HPDE6-E6E7 (cell line): ENCODE measurements at regions not wholly inside any gene's neighbourhood (a gene's known extent, or its start where the extent isn't known, plus 50 kb on each side); places are given as distances from the start of the nearest gene placed in this dataset.

Experiments used
- DNase-seq: peaks from one replicate; pipeline ENCODE4 v3.0.0; 2011; ENCODE audit warnings: missing footprints; ENCODE audit errors: extremely low spot score

DNA sequence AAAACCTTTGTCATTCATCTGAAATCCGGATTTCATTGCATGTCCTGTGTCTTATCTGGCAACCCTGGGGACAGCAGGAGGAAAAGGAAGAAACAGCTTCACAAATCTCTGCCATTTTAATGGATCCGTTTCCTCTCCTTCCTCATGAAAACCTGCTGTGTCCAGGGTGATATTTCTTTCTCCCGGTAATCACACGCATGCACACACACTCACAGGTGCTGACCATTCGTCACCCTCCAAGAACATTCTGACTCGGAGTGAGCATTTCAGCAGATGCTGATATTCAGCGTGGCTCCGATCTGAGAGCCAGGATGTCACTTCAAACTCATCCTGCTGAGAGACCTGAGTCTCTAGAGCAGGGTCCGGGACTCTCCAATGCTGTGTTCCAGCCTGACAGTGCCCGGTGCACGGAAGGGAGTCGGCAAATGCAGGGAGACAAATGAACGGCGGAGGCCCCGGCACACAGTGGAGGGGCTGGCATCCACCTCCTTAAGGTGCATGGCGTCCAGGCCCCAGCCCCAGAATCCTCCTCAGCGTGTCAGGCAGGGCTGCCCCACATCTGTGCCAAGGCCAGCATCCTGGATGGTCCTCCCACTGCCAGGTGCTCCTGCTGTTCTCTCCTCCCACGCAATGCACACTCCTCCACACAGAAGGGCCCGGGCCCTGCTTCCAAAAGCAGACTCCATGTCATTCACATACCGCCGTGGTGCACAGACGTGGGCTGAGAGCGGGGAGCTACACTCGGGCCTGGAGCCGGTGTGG, 70.7 kb downstream of the RBFOX3 start:
- DNase-seq = no peak

DNA sequence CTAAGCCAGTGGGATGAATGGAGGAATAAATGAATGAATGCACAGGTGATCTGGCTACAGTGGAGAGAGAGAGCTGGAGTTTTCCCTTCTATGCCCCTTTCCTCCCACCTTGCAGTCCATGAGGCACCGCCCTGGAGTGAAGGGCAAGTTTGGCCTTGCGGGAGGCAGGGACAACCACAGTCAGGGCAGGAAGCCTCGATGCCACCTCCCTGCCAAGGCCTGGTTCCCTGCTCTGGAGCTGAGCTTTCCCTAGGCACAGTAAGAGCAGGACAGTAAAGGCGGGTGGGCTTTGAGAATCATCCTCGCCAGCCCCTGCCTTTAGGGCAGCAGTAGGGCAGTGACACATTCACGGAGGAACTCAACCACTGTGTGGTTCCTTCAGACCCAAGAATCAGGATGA, 72.6 kb downstream of the RBFOX3 start:
- no peak for DNase-seq

- no peak for DNase-seq
These were observed 73.2 kb downstream of the RBFOX3 start for GRCh38 chr17:79537686-79538085.

DNA sequence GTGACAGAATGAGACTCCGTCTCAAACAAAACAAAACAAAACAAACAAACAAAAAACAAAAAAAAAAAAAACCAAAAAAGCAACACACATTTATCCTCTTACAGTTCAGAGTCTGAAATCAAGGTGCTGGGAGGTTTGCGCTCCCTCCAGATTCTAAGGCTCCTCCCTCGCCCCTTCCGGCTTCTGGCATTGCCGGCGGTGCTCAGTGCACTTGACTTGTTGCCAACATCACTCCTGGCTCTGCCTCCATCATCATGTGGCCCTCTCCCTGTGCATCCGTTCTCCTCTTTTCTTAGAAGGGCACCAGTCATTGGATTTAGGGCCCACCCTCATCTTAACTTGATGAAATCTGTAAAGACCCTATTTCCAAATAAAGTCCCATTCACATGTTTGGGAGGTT, 73.8 kb downstream of the RBFOX3 start:
- no peak for DNase-seq

DNA sequence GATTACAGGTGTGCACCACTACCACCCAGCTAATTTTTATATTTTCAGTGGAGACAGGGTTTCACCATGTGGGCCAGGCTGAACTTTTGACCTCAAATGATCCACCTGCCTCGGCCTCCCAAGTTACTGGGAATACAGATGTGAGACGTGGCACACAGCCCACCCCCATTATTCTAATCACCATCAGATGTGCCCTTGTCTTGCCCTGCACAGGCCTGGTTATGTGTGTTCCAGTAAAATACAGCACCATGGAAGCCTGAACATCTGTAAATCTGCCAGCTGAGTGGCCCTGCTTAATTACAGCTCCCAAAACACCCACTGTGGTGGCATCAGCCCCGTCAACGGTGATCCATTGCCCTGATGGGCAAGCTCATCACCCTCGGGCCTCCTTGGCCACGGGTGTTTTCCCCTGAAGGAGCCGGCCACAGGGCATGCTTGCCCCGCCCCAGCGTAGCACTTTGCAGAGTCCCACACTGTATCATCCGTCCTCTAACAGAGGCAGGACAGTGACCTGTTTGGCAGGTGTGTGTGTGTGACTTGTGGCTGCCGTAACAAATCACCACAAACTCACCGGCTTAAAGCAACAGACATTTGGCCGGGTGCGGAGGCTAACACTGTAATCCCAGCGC, 74.5 kb downstream of the RBFOX3 start:
- no peak for DNase-seq

DNA sequence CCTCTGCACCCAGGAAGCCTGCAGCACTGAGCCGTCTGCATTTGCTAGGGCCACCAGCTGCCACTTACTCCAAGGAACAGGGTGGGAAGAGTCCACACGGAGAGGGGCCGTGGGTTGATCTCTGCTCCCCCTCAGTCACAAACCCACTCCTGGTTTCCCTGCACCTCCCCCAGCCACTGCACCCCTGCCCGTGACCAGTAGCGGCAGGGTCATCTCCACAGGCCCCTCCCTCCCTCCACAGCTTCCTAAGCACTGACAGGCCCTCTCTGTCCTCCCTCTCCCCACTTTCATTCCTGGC, 75.2 kb downstream of the RBFOX3 start:
- DNase-seq = no peak

DNA sequence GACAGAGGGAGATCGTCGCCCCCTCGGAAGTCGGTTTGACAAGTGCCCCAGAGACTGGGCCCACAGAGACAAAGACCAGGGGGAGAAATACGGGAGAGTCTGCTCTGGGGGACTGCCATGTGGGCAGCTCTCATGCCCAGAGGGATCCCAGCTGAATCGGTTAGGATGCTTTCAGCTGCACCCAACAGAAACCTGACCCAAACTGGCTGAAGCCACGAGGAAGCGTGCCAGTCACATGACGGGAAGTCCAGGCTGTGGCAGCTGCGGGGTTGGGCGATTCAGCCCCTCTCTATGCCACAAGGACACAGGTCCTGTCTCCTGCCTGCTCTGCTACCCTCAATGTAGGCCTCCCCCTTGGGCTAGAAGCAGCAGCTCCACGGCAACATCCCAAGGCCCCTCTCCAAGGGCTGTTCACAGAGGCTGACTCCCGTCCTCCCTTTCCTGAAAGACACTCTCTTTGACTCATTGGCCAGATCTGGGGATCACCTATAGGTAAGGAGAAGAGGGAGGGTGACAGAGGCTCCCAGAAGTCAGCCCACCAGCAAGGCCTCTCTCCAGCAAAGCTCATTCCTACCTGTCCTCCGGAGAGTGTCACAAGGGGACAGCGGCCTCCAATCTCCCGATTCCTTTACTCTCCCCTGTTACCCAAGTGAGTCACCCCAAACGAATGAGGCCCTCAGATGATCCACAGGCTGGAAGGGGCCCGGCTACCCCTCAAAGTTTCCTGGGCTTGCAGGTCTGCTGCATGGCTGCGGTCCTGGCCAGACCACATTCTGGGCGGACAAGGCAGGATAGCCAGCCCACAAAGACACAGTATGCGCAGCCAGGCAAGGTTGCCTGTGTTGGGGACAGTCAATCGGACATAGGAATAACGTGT, 75.8 kb downstream of the RBFOX3 start:
- no peak for DNase-seq

GRCh38 chr17:79534111-79534510, 76.7 kb downstream of the RBFOX3 start:
- DNase-seq = no peak

DNA sequence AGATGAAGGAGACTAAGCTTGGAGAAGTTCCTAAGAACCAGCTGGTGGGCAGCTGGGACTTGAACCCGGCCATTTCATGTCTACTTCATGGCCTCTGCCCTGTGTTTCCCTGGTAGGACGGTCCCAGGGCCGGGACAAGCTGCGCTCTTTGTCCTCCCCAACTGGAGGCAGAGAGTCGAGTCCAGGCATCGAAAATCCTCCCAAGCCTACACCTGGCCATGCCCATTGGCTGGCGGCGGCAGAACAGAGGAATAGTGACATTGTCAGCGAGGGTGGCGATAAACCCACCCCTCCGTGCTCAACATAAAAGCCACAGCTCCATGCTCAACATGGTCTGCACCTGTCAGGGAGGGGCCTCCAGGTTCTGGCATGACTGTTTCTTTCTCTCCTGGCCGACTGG, 77.7 kb downstream of the RBFOX3 start:
- DNase-seq = no peak

- DNase-seq = no peak
These were observed 78.6 kb downstream of the RBFOX3 start for GRCh38 chr17:79532107-79532790.

DNA sequence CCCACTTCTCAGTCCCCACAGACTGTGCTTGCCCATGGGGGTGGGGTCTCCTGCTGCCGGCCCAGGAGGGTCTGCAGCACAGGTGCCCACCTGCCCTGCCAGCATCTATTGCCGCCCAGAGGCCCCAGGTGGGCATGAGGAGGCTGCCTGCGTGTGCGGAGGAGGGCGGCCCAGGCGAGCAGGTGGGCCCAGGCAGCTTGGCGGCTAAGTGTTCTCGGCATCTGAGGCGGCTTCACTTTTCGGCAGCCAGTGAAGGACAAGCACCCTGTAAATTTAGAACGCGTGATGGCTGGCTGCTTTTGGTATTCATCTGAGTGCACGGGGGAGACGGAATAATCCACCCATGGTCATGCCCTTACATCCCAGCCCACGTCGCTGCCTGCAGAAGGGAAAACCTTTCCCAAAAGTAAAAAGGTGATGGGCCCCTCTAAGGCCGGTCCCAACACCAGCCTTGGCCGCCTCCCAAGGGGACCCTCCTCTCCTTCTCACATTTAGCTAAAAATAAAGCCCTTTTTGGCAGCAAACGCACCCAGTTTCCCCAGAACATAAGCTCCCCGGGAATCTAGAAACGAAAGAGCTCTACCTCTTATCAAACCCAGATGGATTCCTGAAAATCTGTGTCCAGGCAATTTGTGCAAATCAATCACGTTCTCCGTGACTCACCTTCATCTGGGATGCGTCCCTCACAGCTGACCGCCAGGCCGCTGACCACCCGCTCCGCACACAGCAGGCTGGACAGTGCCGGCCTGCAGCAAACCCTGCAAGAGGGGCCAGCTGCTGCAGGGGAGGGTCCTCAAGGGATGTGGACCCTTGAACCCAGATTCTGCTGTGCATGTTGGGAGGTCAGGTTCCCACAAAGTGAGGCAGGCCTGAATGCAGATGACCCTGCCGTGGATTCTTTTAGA, 79.4 kb downstream of the RBFOX3 start:
- DNase-seq = no peak

DNA sequence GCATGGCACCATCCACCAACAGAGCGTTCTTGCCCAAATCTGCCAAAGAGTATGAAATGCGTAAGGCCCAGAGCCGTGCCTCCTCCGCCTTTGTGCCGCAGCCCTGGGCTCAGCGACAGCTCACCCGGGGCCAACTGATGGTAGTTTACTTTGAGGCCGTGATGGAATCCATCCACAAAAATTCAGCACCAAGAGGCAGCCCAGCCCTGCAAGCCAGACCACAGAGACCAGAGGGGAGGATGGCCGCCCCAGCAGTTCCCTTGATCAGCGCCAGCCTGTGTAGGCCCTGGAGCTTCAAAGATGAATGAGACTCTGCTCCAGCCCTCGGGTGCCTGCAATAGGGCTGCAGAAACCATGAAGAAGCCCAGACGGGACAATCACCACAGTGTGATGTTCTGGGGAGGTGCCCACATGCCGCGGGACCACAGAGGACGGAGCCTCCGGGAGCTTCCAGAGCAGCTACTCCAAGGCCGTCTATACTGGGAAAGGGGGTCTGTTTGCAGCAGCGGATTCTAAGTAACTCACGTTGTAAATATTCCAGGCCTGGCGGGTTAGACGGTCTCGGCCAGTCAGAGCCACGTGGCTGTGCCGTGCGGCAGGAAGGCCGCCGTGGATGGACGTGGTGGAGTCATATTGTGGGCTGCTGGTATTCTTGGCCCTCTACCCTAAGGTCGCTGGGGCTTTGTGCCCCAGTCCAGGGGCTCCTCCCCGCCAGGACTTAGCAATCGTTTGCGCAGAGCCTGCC, 80.3 kb downstream of the RBFOX3 start:
- DNase-seq = no peak

DNA sequence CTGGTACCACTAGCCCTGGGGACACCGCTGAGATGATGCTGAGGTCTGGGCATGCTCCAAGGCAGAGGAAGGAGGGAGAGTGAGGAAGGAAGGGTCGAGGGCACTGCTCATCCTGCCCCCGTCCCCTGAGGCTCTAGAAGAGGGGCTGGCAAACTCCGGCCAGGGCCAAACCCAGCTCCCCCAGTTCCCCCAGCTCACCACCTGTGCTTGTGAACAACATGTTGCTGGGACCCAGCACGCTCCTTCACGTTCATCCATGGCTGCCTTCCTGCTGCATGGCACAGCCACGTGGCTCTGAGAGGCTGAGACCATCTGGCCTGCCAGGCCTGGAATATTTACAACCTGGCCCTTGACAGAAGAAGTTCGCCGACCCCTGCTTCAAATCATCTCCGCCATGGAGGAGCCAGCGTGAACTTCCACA, 81.2 kb downstream of the RBFOX3 start:
- no peak for DNase-seq

DNA sequence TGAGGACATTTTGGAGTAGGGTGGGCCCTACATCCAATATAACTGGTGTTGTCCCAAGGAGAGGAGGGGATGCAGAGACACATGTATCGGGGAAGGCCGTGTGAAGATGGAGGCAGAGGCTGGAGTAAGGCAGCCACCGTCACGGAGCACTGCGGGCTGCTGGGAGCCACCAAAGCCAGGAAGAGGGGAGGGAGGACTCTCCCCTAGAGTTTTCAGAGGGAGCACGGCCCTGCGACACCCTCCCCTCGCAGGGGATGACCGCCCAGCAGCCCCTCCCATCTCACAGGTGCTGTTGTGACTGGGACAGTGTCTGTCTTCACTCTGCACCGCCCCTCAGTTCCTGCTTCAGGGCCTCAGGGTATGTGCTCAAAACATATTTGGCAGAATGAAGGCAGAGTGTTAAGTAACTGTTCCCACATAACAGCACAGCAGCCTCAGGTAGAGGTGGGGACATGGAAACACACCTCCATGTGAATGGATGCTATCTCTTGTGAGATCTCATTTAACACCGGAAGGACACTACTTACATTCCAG, 82.2 kb downstream of the RBFOX3 start:
- no peak for DNase-seq

DNA sequence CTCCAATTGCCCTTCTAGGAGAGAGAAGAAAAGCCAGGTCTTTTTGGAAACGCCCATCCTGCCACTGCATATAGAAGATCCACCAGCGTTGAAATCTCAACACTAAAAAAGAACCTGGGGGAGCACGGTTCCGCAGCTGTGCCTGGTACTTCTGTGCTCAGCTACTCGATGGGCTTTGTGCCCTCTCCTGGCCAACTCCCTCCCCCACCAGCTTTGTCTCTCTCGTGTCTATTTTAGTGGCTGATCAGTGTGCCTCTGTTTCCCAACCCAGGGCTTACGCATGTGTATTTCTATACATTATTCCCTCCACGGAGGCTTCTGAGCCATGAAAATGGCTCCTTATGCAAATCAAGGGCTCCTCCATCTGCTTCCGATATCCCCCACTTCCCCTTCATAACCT, 83.5 kb downstream of the RBFOX3 start:
- no peak for DNase-seq

GRCh38 chr17:79525793-79526677, 84.8 kb downstream of the RBFOX3 start:
- no peak for DNase-seq

DNA sequence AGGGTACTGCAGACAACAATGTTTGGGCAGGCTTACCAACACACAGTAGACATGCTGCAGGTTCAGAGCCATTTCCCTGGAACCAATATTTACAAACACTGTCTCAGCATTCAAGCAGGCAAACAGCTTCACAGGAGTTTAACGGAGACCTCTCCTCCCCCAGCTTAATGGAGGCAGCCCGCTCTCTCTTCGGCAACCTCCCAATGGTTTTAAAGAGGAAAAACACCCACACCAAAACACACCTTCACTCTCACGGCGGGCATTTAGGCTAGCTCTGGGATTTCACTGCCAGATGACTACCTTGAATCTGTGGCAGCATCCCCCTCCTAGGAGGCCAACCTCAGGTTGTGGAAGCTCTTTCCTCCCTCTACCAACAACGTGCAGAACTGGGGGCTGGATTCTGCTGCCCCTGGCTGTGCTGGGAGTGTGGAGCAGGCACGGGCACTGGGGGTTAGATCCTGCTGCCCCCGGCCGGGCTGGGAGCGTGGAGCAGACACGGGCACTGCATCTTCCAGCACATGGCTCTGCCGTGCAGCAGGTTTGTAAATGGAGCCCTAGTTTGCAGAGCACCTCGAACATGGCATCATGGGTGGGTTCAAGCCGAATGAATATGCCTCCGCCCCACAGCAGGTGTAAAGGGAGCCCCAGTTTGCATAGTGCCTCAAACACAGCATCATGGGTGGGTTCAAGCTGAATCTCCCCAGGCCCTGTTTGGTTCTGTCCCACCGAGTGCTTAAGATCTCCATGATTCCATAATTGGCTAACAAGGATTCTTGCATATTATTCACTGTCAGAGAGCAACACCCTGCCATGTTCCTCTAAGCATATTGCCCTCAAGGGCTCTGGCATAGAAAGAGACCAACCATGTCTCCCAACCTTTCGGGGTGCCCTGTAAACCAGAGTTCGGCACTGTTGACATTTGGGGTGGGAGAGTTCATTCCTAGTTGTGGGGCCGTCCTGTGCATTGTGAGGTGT, 86.4 kb downstream of the RBFOX3 start:
- no peak for DNase-seq

GRCh38 chr17:79522414-79522813, 88.4 kb downstream of the RBFOX3 start:
- no peak for DNase-seq
